GM18502 (cell line): ENCODE measurements at regions not wholly inside any gene's neighbourhood (a gene's known extent, or its start where the extent isn't known, plus 50 kb on each side); places are given as distances from the start of the nearest gene placed in this dataset.
"Not testable (repeated sequence)": the region's sequence is repeated elsewhere in the genome, so short reads cannot be mapped to it uniquely, and the experiment has no call there.

Experiments used
- ATAC-seq: cut with Tn5 transposase; IDR thresholded peaks from one replicate; pipeline ENCODE4 v1.9.1; 2021; ENCODE audit warnings: mild to moderate bottlenecking; ENCODE audit not compliant: unreplicated experiment, poor library complexity

DNA sequence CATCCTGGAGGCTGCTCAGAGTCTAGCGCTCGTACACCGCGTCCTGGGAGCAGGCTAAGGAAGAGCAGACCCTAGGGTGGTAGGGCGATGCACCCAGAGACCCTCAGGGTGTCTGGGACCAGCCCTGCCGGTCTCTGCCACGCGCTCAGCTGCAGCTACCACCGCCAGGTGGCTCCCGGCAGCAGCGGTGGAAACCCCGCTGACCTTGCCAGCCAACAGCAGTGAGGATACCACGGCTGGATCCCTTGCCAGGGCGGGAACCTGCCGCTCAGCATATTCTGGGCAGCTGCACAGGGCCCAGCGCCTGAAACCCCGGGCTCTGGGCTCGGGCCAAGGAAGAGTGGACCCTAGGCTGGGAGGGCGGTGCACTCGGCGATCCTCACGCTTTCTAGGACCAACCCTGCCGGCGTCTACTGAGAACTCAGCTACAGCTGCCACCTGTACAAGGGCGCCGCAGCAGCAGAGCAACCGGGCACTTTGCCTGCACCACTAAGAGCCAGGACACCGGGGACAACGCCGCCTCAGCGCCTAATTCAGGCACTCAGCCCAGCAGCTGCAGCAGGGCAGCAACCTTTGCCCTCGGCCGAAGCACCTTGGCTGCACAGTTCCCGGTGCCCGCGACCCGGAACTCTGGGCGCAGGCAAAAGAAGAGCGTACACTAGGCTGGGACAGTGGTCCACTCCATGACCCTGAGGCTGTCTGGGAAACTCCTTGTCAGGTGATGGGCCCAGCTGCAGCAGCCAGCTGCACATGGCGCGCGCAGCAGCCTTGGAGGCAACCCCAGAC lies 80.8 kb downstream of the POTEB2 start:
- not testable (repeated sequence) for ATAC-seq

DNA sequence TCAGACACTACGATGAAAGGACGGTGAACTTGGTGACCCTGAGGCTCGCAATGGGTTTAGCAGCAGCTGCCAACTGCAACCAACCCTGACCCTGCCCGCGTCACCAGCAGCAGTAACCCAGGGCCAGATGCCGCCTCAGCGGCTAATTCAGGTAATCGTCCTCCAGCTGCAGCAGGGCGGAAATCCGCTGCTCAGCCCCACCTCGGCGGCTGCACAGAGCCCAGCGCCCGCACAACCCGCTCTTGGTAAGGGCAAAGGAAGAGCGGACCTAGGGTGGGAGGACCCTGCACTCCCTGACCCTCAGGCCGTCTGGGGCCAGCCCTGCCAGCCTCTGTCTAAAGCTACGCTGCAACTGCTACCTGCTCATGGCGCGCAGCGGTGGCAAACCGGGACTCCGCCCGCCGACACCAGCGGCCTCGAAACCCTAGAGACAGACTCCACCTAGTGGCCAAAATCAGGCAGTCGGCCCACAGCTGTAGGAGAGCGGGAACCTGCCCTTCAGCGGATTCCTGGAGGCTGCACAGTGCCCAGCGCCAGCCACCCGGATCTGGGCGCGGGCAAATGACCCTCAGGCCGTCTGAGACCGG lies 82.4 kb downstream of the POTEB2 start:
- not testable (repeated sequence) for ATAC-seq

DNA sequence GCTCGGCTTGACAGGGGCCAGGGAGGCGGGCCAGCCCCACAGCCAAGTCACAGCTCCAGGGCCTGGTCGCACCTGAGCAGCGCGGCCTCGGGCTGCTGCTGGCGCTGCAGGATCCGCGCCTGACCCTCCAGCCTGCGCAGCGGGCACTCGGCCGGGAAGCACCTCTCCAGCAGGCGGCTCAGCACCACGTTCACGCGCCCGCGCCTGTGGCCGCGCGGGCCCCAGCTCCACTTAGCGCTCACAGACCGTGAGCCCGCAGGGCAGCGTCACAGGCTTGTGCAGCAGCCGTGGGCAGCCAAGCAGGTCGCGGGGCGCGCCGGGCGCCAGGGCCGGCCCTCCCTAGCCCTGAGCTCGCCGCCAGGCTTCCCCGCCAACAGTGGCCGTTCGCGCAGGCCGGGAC lies 90.7 kb downstream of the POTEB2 start:
- ATAC-seq: not testable (repeated sequence)

DNA sequence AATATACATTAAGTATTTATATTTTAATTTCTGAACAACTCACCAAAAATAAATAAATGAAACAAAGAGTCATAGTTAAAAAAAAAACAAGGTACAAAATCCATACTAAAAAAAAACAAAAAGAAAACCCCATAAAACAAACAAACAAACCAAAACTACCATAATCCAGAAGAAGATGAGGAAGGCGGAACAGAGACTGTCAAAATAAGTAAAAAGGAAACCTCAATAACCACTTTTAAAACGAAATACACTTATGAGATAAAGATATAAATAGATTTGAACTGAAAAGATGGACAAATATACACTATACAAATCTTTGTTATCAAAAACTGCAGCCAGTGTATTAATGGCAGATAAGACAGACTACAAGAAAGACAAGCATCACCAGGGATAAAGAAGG lies 98.2 kb downstream of the POTEB2 start:
- not testable (repeated sequence) for ATAC-seq

DNA sequence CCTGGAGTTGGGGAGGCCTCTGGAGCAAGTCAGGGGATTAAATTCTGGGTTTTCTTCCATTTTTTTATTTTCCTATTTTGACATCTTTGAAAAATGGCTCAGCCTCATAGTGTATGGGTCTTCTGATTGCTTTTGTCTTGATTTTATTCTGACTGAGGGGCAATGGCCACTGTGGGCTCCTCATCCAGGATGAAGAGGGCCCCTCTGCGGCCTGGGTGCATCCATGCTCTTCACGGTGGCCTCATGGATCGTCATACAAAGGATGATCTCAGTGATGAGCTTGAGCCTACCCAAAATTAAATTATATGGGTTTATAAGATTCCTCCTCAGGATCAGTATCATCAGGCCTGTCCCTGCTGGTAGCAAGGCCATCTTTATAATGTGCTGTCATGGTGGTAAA lies 103.7 kb downstream of the POTEB2 start:
- ATAC-seq: not testable (repeated sequence)

DNA sequence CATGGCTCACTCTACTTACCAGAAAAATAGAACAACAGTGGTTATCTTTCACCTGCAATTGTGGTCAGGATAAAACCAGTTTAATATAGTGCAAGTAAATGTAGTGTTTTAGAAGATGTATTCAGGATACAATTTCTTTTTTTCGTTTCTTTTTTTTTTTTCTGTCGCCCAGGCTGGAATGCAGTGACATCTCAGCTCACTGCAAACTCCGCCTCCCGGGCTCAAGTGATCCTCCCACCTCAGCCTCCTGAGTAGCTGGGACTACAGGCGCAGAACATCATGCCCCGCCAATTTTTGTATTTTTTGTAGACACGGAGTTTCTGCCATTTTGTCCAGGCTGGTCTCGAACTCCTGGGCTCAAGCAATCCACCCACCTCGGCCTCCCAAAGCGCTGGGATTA lies 109.7 kb downstream of the POTEB2 start:
- ATAC-seq: not testable (repeated sequence)

DNA sequence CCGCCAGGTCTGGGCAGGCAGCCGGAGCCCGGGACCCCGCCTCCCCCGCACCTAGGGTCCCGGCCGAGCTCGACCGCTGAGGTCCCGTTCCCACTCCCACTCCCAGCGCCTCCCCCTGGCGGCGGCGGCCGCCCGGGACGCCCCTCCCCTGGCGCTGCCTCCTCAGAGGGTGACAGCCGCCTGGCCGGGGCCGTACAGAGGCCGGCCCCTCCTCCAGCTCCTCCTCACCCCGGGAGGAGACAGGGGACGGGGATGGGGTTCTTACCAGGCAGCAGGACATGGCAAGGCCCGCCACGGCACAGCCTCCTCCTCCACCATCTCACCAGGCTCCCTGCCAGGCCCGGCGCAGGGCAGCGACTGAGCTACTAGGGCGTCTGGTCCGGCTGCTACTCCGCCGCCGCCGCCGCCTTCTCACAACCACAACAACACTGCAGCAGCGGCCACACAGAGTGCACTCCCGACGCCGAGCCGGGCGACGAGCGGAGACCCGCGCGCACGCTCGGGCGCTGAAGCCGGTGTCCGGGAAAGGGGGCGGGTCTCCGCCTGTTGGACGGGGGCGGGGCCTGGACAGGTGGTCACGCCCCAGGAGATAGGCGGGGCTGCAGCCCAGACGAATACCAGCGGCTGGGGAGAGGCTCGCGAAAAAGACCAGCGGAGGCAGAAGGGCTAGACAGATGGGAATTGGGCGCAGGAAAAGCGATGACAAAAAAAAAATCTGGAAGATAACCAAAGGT lies 110.3 kb downstream of the POTEB2 start:
- ATAC-seq: peak; percentile 44

DNA sequence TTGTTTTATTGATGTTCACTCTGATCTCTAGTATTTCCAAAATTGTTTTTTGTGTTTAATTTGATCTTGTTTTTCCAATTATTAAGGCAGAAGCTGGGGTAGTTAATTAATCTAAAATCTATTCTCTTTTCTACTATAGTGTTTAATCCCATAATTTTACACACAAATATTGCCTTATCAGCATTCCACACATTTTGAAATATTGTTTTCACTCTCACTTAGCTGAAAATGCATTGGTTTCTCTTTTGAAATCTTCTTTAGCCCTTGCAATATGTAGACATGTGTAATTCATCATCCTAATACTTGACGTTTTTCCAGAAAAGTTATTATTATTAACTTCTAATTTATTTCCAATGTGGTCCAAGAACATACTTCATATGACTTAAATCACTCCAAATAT lies 132.6 kb downstream of the POTEB2 start:
- not testable (repeated sequence) for ATAC-seq
